BJ (cell line): ENCODE measurements at regions not wholly inside any gene's neighbourhood (a gene's known extent, or its start where the extent isn't known, plus 50 kb on each side); places are given as distances from the start of the nearest gene placed in this dataset.

ENCODE experiments used
- CTCF ChIA-PET: fragments of 350-600 bp; formaldehyde crosslinking; extraction: SDS; loops from one replicate; lab custom pipeline; 2021; ENCODE audit warnings: antibody characterized with exemption, inconsistent platforms; lab: Yijun Ruan, JAX
- POLR2A ChIA-PET: fragments of 300-600 bp; sonication (Branson Sonifier 250); formaldehyde crosslinking; extraction: SDS; loops from one replicate; lab custom pipeline; 2021; ENCODE audit warnings: antibody characterized with exemption; lab: Charles Lee
- DNase-seq: peaks from one replicate; pipeline ENCODE4 v3.0.0-alpha.2; 2011; ENCODE audit warnings: low read depth
- H3K27me3 ChIP-seq: 2 replicates; pipeline ENCODE4 v1.6.0; 2011; ENCODE audit warnings: low read length; ENCODE audit not compliant: control insufficient read depth, insufficient read depth
- H3K36me3 ChIP-seq: 2 replicates; pipeline ENCODE4 v1.5.1; 2011; ENCODE audit warnings: low read length; ENCODE audit not compliant: control insufficient read depth, insufficient read depth
- H3K4me3 ChIP-seq: 2 replicates; pipeline ENCODE4 v1.5.1; 2011; ENCODE audit warnings: low read depth, mild to moderate bottlenecking, control low read depth, low read length
- CTCF ChIP-seq: IDR thresholded peaks from 2 replicates; pipeline ENCODE4 v1.5.1; 2011; ENCODE audit warnings: low read depth, mild to moderate bottlenecking, control low read depth, inconsistent platforms, low read length, moderate library complexity; ENCODE audit not compliant: insufficient read depth

DNA sequence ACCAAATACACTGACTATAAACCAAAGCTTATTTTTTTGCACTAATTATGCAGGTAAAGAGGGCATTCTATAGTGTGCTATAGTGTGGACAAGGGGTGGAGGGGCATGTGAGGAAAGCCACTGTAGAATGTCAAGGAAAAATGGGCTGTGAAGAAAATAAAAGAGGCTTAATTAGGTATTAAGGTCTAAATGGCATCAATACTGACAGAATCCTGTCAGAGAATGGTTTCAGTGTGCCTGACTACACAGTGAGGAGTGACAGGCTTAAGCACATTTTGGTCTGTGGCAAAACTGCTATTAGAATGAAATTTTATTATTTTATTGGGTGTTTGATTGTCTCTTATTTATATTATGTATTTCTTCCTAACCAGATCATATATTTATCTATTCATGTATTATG lies 787.6 kb upstream of the CELF4 start:
- CTCF ChIA-PET, result no interaction called here

GRCh38 chr18:38350141-38350540 lies 784.5 kb upstream of the CELF4 start:
- POLR2A ChIA-PET, result no interaction called here
- H3K36me3 ChIP-seq, result no peaks in the 10 kb centered on the region
- no peaks in the 10 kb centered on the region for H3K27me3 ChIP-seq
- CTCF ChIA-PET, result no interaction called here
- no peak for TF ChIP-seq CTCF
- DNase-seq, result no peak
- H3K4me3 ChIP-seq, result no peak overlapping the region

More for the DNA sequence above, 787.6 kb upstream of the CELF4 start:
- H3K27me3 ChIP-seq, result no peaks in the 10 kb centered on the region
- H3K36me3 ChIP-seq, result no peaks in the 10 kb centered on the region
- POLR2A ChIA-PET, result no interaction called here
- no peak for DNase-seq
- no peak overlapping the region for H3K4me3 ChIP-seq
- no peak for TF ChIP-seq CTCF

DNA sequence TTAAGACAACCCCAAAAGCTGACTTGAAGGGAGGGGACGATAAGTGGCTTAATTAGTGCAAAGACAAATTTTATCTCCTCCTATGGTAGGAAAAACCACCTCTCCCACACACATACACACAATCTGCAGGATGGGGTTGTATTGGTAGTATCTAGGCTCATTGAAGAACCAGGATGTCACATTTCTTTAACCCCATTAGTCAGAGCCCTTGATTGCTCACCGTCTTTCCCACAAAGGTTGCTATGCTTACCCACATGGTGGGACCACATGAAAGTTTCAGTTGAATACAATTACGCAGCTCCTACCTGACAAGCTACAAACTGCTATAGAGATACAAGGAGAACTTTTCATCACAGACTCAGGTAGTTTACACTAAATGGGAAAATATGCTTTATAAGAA lies 765.0 kb upstream of the CELF4 start:
- ChIA-PET POLR2A (no interaction called here), CTCF (no interaction called here)
- Histone ChIP-seq H3K4me3 (no peak overlapping the region), H3K27me3 (no peaks in the 10 kb centered on the region), H3K36me3 (no peaks in the 10 kb centered on the region)
- no peak for TF ChIP-seq CTCF
- DNase-seq, result no peak

- Histone ChIP-seq H3K27me3 (no peaks in the 10 kb centered on the region), H3K4me3 (no peak overlapping the region), H3K36me3 (no peaks in the 10 kb centered on the region)
- CTCF ChIA-PET, result no interaction called here
- no peak for DNase-seq
- TF ChIP-seq CTCF, result no peak
- POLR2A ChIA-PET, result no interaction called here
These were observed 763.5 kb upstream of the CELF4 start for GRCh38 chr18:38329145-38329544.

DNA sequence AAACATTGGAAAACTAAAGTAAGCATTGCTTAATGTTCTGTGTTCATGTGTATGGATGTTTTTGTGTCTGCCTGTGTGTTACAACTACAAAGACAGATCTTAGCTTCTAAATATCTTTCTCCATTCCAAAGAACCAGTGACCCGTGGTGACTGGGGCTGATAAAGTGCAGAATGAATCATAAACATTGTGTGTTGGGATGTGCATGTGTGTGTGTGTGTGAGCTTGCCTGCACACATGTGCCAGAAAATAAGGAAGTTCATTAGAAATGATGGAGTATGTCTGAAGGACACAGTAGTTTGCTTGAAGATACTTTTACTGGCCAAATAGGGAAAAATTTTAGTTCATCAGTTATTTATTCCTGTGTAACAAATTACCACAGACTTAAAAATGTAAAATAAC lies 756.6 kb upstream of the CELF4 start:
- no peak for TF ChIP-seq CTCF
- CTCF ChIA-PET, result no interaction called here

More for the DNA sequence above, 756.6 kb upstream of the CELF4 start:
- Histone ChIP-seq H3K36me3 (no peaks in the 10 kb centered on the region), H3K27me3 (no peaks in the 10 kb centered on the region), H3K4me3 (no peak overlapping the region)
- no peak for DNase-seq
- POLR2A ChIA-PET, result no interaction called here
